SK-N-SH (cell line): ENCODE measurements at regions not wholly inside any gene's neighbourhood (a gene's known extent, or its start where the extent isn't known, plus 50 kb on each side); places are given as distances from the start of the nearest gene placed in this dataset.

ENCODE experiments used
- GABPA ChIP-seq: IDR thresholded peaks from 2 replicates; pipeline ENCODE4 v1.4.0; 2012; ENCODE audit warnings: low read depth, mild to moderate bottlenecking
- GATA2 ChIP-seq: sonication (generic); formaldehyde crosslinking; IDR thresholded peaks from 2 replicates; pipeline ENCODE4 v1.5.0; 2020; ENCODE audit warnings: mild to moderate bottlenecking, missing genetic modification reagents
- NFIC ChIP-seq: IDR thresholded peaks from 2 replicates; pipeline ENCODE4 v1.4.0; 2012; ENCODE audit warnings: borderline replicate concordance
- NRF1 ChIP-seq: IDR thresholded peaks from 2 replicates; pipeline ENCODE4 v1.6.1; 2012; ENCODE audit warnings: low read depth, mild to moderate bottlenecking, low read length
- POLR2AphosphoS5 ChIP-seq: IDR thresholded peaks from 2 replicates; pipeline ENCODE4 v1.6.1; 2012; ENCODE audit warnings: low read depth, low read length
- RAD21 ChIP-seq: IDR thresholded peaks from 2 replicates; pipeline ENCODE4 v1.6.1; 2012; ENCODE audit warnings: mild to moderate bottlenecking, low read length
- TAF1 ChIP-seq: IDR thresholded peaks from 2 replicates; pipeline ENCODE4 v1.6.1; 2012; ENCODE audit warnings: low read depth, mild to moderate bottlenecking, low read length, moderate library complexity, borderline replicate concordance
- TF ChIP-seq, protein P1 (sequence below): IDR thresholded peaks from 2 replicates; pipeline ENCODE4 v1.4.0; 2012; ENCODE audit warnings: low read depth
- TF ChIP-seq, protein P2 (sequence below): fragments of 200-600 bp; sonication (generic); IDR thresholded peaks from 2 replicates; pipeline ENCODE4 v1.6.1; 2017; ENCODE audit warnings: antibody characterized with exemption, mild to moderate bottlenecking, moderate library complexity
- TF ChIP-seq, protein P3 (sequence below): fragments of 150-350 bp; IDR thresholded peaks from 2 replicates; pipeline ENCODE4 v1.6.1; 2017; ENCODE audit warnings: antibody characterized with exemption, low read length, low read depth, borderline replicate concordance

DNA sequence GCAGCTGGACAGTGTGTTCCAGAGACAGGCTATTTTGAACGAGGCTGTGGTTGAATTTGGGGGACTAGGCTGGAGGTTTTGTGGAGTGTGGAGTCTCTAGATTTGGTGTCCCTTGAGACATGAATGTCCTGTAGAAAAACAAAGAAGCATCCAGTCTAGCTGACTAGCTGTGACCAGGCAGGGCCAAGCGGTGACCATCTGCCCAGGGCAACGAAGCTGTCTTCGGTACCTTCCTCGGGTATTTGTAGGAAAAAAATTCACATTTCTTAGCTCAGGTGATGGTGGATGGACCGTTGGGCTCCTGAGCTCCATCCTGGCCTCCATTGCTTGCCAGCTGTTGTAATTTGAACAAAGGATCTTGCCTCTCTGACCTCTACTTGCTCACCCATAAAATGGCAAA is 557.3 kb downstream of the MIAT start:
- TF ChIP-seq POLR2AphosphoS5, result no peak
- TF ChIP-seq, protein P1, sequence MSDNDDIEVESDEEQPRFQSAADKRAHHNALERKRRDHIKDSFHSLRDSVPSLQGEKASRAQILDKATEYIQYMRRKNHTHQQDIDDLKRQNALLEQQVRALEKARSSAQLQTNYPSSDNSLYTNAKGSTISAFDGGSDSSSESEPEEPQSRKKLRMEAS, result no peak
- TF ChIP-seq, protein P2, sequence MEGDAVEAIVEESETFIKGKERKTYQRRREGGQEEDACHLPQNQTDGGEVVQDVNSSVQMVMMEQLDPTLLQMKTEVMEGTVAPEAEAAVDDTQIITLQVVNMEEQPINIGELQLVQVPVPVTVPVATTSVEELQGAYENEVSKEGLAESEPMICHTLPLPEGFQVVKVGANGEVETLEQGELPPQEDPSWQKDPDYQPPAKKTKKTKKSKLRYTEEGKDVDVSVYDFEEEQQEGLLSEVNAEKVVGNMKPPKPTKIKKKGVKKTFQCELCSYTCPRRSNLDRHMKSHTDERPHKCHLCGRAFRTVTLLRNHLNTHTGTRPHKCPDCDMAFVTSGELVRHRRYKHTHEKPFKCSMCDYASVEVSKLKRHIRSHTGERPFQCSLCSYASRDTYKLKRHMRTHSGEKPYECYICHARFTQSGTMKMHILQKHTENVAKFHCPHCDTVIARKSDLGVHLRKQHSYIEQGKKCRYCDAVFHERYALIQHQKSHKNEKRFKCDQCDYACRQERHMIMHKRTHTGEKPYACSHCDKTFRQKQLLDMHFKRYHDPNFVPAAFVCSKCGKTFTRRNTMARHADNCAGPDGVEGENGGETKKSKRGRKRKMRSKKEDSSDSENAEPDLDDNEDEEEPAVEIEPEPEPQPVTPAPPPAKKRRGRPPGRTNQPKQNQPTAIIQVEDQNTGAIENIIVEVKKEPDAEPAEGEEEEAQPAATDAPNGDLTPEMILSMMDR, result no peak
- TF ChIP-seq GATA2 (CRISPR knock-in tag), result no peak
- TF ChIP-seq NFIC, result no peak
- no peak for TF ChIP-seq NRF1
- TF ChIP-seq, protein P3, sequence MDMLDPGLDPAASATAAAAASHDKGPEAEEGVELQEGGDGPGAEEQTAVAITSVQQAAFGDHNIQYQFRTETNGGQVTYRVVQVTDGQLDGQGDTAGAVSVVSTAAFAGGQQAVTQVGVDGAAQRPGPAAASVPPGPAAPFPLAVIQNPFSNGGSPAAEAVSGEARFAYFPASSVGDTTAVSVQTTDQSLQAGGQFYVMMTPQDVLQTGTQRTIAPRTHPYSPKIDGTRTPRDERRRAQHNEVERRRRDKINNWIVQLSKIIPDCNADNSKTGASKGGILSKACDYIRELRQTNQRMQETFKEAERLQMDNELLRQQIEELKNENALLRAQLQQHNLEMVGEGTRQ, result no peak
- no peak for TF ChIP-seq TAF1
- TF ChIP-seq RAD21, result no peak
- no peak for TF ChIP-seq GABPA
